SJCRH30 (cell line): ENCODE measurements at regions not wholly inside any gene's neighbourhood (a gene's known extent, or its start where the extent isn't known, plus 50 kb on each side); places are given as distances from the start of the nearest gene placed in this dataset.
"Not testable (repeated sequence)": the region's sequence is repeated elsewhere in the genome, so short reads cannot be mapped to it uniquely, and the experiment has no call there.

ENCODE experiments used
- DNase-seq, 2 experiments: peaks; one replicate each; pipeline ENCODE4 v3.0.0-alpha.2; 2015 to 2020
- H3K27ac ChIP-seq: fragments of 250-450 bp; sonication (Bioruptor Pico); 2 replicates; pipeline ENCODE4 v1.5.1; 2020; ENCODE audit warnings: mild to moderate bottlenecking, moderate library complexity
- H3K27me3 ChIP-seq: fragments of 250-450 bp; sonication (Bioruptor Pico); 2 replicates; pipeline ENCODE4 v1.5.1; 2020; ENCODE audit warnings: mild to moderate bottlenecking, moderate library complexity
- H3K36me3 ChIP-seq: fragments of 250-450 bp; sonication (Bioruptor Pico); 2 replicates; pipeline ENCODE4 v1.5.1; 2020; ENCODE audit warnings: mild to moderate bottlenecking, moderate library complexity
- H3K4me1 ChIP-seq: fragments of 250-450 bp; sonication (Bioruptor Pico); 2 replicates; pipeline ENCODE4 v1.5.1; 2020; ENCODE audit warnings: mild to moderate bottlenecking, moderate library complexity
- H3K4me3 ChIP-seq: fragments of 250-450 bp; sonication (Bioruptor Pico); 2 replicates; pipeline ENCODE4 v1.5.1; 2020; ENCODE audit warnings: mild to moderate bottlenecking, moderate library complexity
- H3K9me3 ChIP-seq: fragments of 250-450 bp; sonication (Bioruptor Pico); replicated peaks from 2 replicates; pipeline ENCODE4 v1.5.1; 2020; ENCODE audit warnings: mild to moderate bottlenecking, moderate library complexity

- no peak overlapping the region for H3K4me3 ChIP-seq
- DNase-seq = no peak
- no peak overlapping the region for H3K27ac ChIP-seq
These were observed 248.1 kb upstream of the C2CD4B start for GRCh38 chr15:62413153-62413552.

GRCh38 chr15:62413786-62414185 is 248.7 kb upstream of the C2CD4B start:
- no peak for DNase-seq
- Histone ChIP-seq H3K36me3 (no peaks in the 10 kb centered on the region), H3K4me3 (no peak overlapping the region), H3K9me3 (no peaks in the 10 kb centered on the region), H3K27ac (no peak overlapping the region), H3K4me1 (no peaks in the 10 kb centered on the region), H3K27me3 (no peaks in the 10 kb centered on the region)

More at GRCh38 chr15:62413153-62413552, 248.1 kb upstream of the C2CD4B start:
- Histone ChIP-seq H3K4me1 (no peaks in the 10 kb centered on the region), H3K36me3 (no peaks in the 10 kb centered on the region), H3K9me3 (no peaks in the 10 kb centered on the region), H3K27me3 (no peaks in the 10 kb centered on the region)

GRCh38 chr15:62415498-62415897 is 250.4 kb upstream of the C2CD4B start:
- H3K4me3 ChIP-seq = no peak overlapping the region
- DNase-seq = no peak
- H3K36me3 ChIP-seq = no peaks in the 10 kb centered on the region
- no peaks in the 10 kb centered on the region for H3K27me3 ChIP-seq
- H3K9me3 ChIP-seq = no peaks in the 10 kb centered on the region
- H3K4me1 ChIP-seq = no peaks in the 10 kb centered on the region
- H3K27ac ChIP-seq = no peak overlapping the region

GRCh38 chr15:62416526-62416925 is 251.4 kb upstream of the C2CD4B start:
- no peak for DNase-seq
- H3K27ac ChIP-seq = no peak overlapping the region
- no peak overlapping the region for H3K4me3 ChIP-seq
- H3K9me3 ChIP-seq = 0 out of 2 replicates have a peak, but pooled peaks cover 2% of the 10 kb centered on the region
- no peaks in the 10 kb centered on the region for H3K4me1 ChIP-seq
- H3K27me3 ChIP-seq = no peaks in the 10 kb centered on the region
- 0 out of 2 replicates have a peak, but pooled peaks cover 3% of the 10 kb centered on the region for H3K36me3 ChIP-seq

GRCh38 chr15:62417439-62417838 is 252.4 kb upstream of the C2CD4B start:
- no peak for DNase-seq
- no peak overlapping the region for H3K4me3 ChIP-seq
- no peaks in the 10 kb centered on the region for H3K4me1 ChIP-seq
- no peak overlapping the region for H3K27ac ChIP-seq
- H3K36me3 ChIP-seq = 0 out of 2 replicates have a peak, but pooled peaks cover 3% of the 10 kb centered on the region
- H3K9me3 ChIP-seq = 0 out of 2 replicates have a peak, but pooled peaks cover 2% of the 10 kb centered on the region
- H3K27me3 ChIP-seq = no peaks in the 10 kb centered on the region

GRCh38 chr15:62418496-62418895 is 253.4 kb upstream of the C2CD4B start:
- H3K4me1 ChIP-seq, H3K27me3 ChIP-seq, DNase-seq, H3K4me3 ChIP-seq, H3K36me3 ChIP-seq, H3K9me3 ChIP-seq, H3K27ac ChIP-seq: not testable (repeated sequence)

- no peak overlapping the region for H3K27ac ChIP-seq
- DNase-seq = peak in 1 of 2 experiments; percentile 28
- H3K9me3 ChIP-seq = 0 out of 2 replicates have a peak, but pooled peaks cover 2% of the 10 kb centered on the region
- H3K36me3 ChIP-seq = 0 out of 2 replicates have a peak, but pooled peaks cover 3% of the 10 kb centered on the region
- H3K4me3 ChIP-seq = no peak overlapping the region
- no peaks in the 10 kb centered on the region for H3K27me3 ChIP-seq
- no peaks in the 10 kb centered on the region for H3K4me1 ChIP-seq
These were observed 254.1 kb upstream of the C2CD4B start for GRCh38 chr15:62419192-62419591.

GRCh38 chr15:62420371-62420770 is 255.3 kb upstream of the C2CD4B start:
- H3K4me3 ChIP-seq, H3K9me3 ChIP-seq, H3K4me1 ChIP-seq, DNase-seq, H3K27ac ChIP-seq, H3K36me3 ChIP-seq, H3K27me3 ChIP-seq: not testable (repeated sequence)

GRCh38 chr15:62421289-62421688 is 256.2 kb upstream of the C2CD4B start:
- DNase-seq = no peak
- Histone ChIP-seq H3K4me1 (peaks cover 8% of the 10 kb centered on the region), H3K27me3 (no peaks in the 10 kb centered on the region)

GRCh38 chr15:62426387-62426956 is 261.4 kb upstream of the C2CD4B start:
- Histone ChIP-seq H3K4me1 (peaks cover 25% of the 10 kb centered on the region), H3K27ac (peak overlapping the region; percentile 47), H3K36me3 (no peaks in the 10 kb centered on the region), H3K27me3 (no peaks in the 10 kb centered on the region), H3K9me3 (no peaks in the 10 kb centered on the region), H3K4me3 (no peak overlapping the region)
- peak; percentile 80 to 85 for DNase-seq

More at GRCh38 chr15:62421289-62421688, 256.2 kb upstream of the C2CD4B start:
- 0 out of 2 replicates have a peak, but pooled peaks cover 2% of the 10 kb centered on the region for H3K9me3 ChIP-seq
- H3K36me3 ChIP-seq = 0 out of 2 replicates have a peak, but pooled peaks cover 3% of the 10 kb centered on the region
- no peak overlapping the region for H3K27ac ChIP-seq
- no peak overlapping the region for H3K4me3 ChIP-seq

- no peaks in the 10 kb centered on the region for H3K27me3 ChIP-seq
- no peak overlapping the region for H3K4me3 ChIP-seq
- DNase-seq = peak in 1 of 2 experiments; percentile 15
- H3K9me3 ChIP-seq = no peaks in the 10 kb centered on the region
- no peaks in the 10 kb centered on the region for H3K36me3 ChIP-seq
- H3K4me1 ChIP-seq = peaks cover 25% of the 10 kb centered on the region
- H3K27ac ChIP-seq = no peak overlapping the region
These were observed 263.2 kb upstream of the C2CD4B start for GRCh38 chr15:62428259-62428658.

- DNase-seq = no peak
- H3K27ac ChIP-seq = no peak overlapping the region
- peaks cover 25% of the 10 kb centered on the region for H3K4me1 ChIP-seq
- no peaks in the 10 kb centered on the region for H3K36me3 ChIP-seq
- H3K27me3 ChIP-seq = no peaks in the 10 kb centered on the region
- H3K4me3 ChIP-seq = no peak overlapping the region
- no peaks in the 10 kb centered on the region for H3K9me3 ChIP-seq
These were observed 263.9 kb upstream of the C2CD4B start for GRCh38 chr15:62428851-62429598.

- Histone ChIP-seq H3K4me1 (peaks cover 25% of the 10 kb centered on the region), H3K27ac (no peak overlapping the region), H3K27me3 (no peaks in the 10 kb centered on the region), H3K4me3 (no peak overlapping the region), H3K36me3 (no peaks in the 10 kb centered on the region), H3K9me3 (0 out of 2 replicates have a peak, but pooled peaks cover 3% of the 10 kb centered on the region)
- no peak for DNase-seq
These were observed 265.0 kb upstream of the C2CD4B start for GRCh38 chr15:62430056-62430455.

- Histone ChIP-seq H3K4me1 (peaks cover 24% of the 10 kb centered on the region), H3K9me3 (0 out of 2 replicates have a peak, but pooled peaks cover 3% of the 10 kb centered on the region), H3K36me3 (no peaks in the 10 kb centered on the region), H3K4me3 (no peak overlapping the region), H3K27ac (no peak overlapping the region), H3K27me3 (no peaks in the 10 kb centered on the region)
- DNase-seq = no peak
These were observed 265.5 kb upstream of the C2CD4B start for GRCh38 chr15:62430552-62430951.

GRCh38 chr15:62431008-62431797 is 266.1 kb upstream of the C2CD4B start:
- Histone ChIP-seq H3K9me3 (0 out of 2 replicates have a peak, but pooled peaks cover 3% of the 10 kb centered on the region), H3K27me3 (no peaks in the 10 kb centered on the region), H3K4me1 (peaks cover 18% of the 10 kb centered on the region), H3K4me3 (no peak overlapping the region), H3K27ac (no peak overlapping the region), H3K36me3 (no peaks in the 10 kb centered on the region)
- no peak for DNase-seq
